Fibroblast of lung (primary cell): ENCODE measurements at regions not wholly inside any gene's neighbourhood (a gene's known extent, or its start where the extent isn't known, plus 50 kb on each side); places are given as distances from the start of the nearest gene placed in this dataset.

ENCODE experiments used
- CTCF ChIP-seq, 2 donors: IDR thresholded peaks in 1 of 2; conservative IDR thresholded peaks in 1 of 2; 1 replicate in 1 of 2; 2 replicates in 1 of 2; pipeline ENCODE4 v1.5.1; 2011 to 2012; ENCODE audit warnings: low read length in 2 of 2, control low read depth in 1 of 2, inconsistent platforms in 1 of 2, low read depth in 1 of 2, mild to moderate bottlenecking in 1 of 2
- EZH2 ChIP-seq: IDR thresholded peaks from 2 replicates; pipeline ENCODE4 v1.5.1; 2012; ENCODE audit warnings: low read length, control low read depth, mild to moderate bottlenecking; ENCODE audit errors: missing control alignments

DNA sequence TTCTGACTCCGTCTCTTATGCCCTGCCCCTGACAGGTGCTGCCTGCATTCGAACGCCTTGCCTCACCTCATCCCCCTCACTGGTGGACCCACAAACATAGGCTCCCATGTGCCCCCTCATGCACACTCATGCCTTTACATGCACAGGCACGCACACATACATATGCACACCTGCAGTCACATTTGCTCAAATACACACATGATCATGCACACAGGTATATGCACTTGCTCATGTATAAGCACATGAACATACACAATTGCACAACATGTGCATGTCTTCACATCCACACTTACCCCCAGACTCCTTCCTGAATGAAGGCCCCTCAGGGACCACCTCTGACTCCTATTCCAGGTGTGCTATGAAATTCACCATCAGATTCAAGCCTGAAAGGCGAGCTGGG, 506.9 kb downstream of the PTPRU start:
- no peak for TF ChIP-seq CTCF (conservative IDR thresholded peaks at IDR 0.05 in 1 of 2, IDR thresholded peaks at IDR 0.05 in 1 of 2; ENCODE audit: low read depth in 1 of 2, low read length in 2 of 2)
- no peak for TF ChIP-seq EZH2
